Testis (tissue), 2 donors: ENCODE measurements at regions not wholly inside any gene's neighbourhood (a gene's known extent, or its start where the extent isn't known, plus 50 kb on each side); places are given as distances from the start of the nearest gene placed in this dataset.

Source experiments
- DNase-seq: peaks from one replicate; pipeline ENCODE4 v3.0.0-alpha.2; 2019
- H3K27ac ChIP-seq, 2 donors: fragments of 200-600 bp; sonication (generic); one replicate each; pipeline ENCODE4 v1.5.1; 2019
- H3K27me3 ChIP-seq: fragments of 200-600 bp; sonication (generic); one replicate; pipeline ENCODE4 v1.5.1; 2019
- H3K36me3 ChIP-seq: fragments of 200-600 bp; sonication (generic); one replicate; pipeline ENCODE4 v1.5.1; 2017; ENCODE audit warnings: low read depth; ENCODE audit errors: missing control alignments
- H3K4me1 ChIP-seq: fragments of 200-600 bp; sonication (generic); one replicate; pipeline ENCODE4 v1.5.1; 2019
- H3K4me3 ChIP-seq, 2 donors: fragments of 200-600 bp; sonication (generic); one replicate each; pipeline ENCODE4 v1.5.1; 2017 to 2019
- H3K9me3 ChIP-seq: fragments of 200-600 bp; sonication (generic); one replicate; pipeline ENCODE4 v1.5.1; 2017
- CTCF ChIP-seq, 3 experiments: fragments of 450-650 bp in 2 of 3; fragments of 200-600 bp in 1 of 3; sonication (generic) in 1 of 3; IDR thresholded peaks; one replicate each; pipeline ENCODE4 v1.5.1; 2016 to 2019; ENCODE audit warnings: antibody characterized with exemption in 3 of 3, mild to moderate bottlenecking in 2 of 3, moderate library complexity in 1 of 3
- POLR2A ChIP-seq: fragments of 450-650 bp; IDR thresholded peaks from one replicate; pipeline ENCODE4 v1.6.1; 2017; ENCODE audit warnings: antibody characterized with exemption, mild to moderate bottlenecking, moderate library complexity
- WGBS, 2 donors: methylation state at CpG; one replicate each; pipeline ENCODE4 v1.1.5; 2018; 5-methylcytosine and 5-hydroxymethylcytosine counted together
- intact Hi-C: fragments of 100-400 bp; cut with DNase I; formaldehyde crosslinking; loops from one replicate; pipeline ENCODE4 v1.15.1; 2023; ENCODE audit warnings: low total_unique reads

GRCh38 chr20:12019715-12020114 is 102.0 kb downstream of the BTBD3 start:
- no peaks in the 10 kb centered on the region for H3K9me3 ChIP-seq
- no peak for DNase-seq
- no peaks in the 10 kb centered on the region for H3K4me1 ChIP-seq
- H3K4me3 ChIP-seq: no peak overlapping the region
- no peak for TF ChIP-seq CTCF (IDR thresholded peaks at IDR 0.05)
- no peak for TF ChIP-seq POLR2A
- no peak overlapping the region for H3K27ac ChIP-seq
- 69 to 70% methylated on average over 3 of the region's 3 CpGs for WGBS, 2 donors
- H3K36me3 ChIP-seq: no peaks in the 10 kb centered on the region
- no peaks in the 10 kb centered on the region for H3K27me3 ChIP-seq
- intact Hi-C loops: no loop called here

GRCh38 chr20:12020846-12021245 is 103.2 kb downstream of the BTBD3 start:
- no peak overlapping the region for H3K4me3 ChIP-seq
- no peaks in the 10 kb centered on the region for H3K9me3 ChIP-seq
- DNase-seq: no peak
- WGBS, 2 donors: 82 to 87% methylated on average over 4 of the region's 4 CpGs
- no peaks in the 10 kb centered on the region for H3K4me1 ChIP-seq
- H3K27ac ChIP-seq: no peak overlapping the region
- no peak for TF ChIP-seq CTCF (IDR thresholded peaks at IDR 0.05)
- no peak for TF ChIP-seq POLR2A
- no peaks in the 10 kb centered on the region for H3K27me3 ChIP-seq
- no peaks in the 10 kb centered on the region for H3K36me3 ChIP-seq
- intact Hi-C loops: no loop called here

- Histone ChIP-seq H3K4me3 (no peak overlapping the region), H3K4me1 (no peaks in the 10 kb centered on the region), H3K36me3 (no peaks in the 10 kb centered on the region), H3K9me3 (no peaks in the 10 kb centered on the region), H3K27ac (no peak overlapping the region), H3K27me3 (no peaks in the 10 kb centered on the region)
- WGBS, 2 donors: 70 to 79% methylated on average over 2 of the region's 2 CpGs
- no peak for DNase-seq
- no peak for TF ChIP-seq POLR2A
- no peak for TF ChIP-seq CTCF (IDR thresholded peaks at IDR 0.05)
- intact Hi-C loops: no loop called here
These were observed 104.4 kb downstream of the BTBD3 start for GRCh38 chr20:12022126-12022525.

DNA sequence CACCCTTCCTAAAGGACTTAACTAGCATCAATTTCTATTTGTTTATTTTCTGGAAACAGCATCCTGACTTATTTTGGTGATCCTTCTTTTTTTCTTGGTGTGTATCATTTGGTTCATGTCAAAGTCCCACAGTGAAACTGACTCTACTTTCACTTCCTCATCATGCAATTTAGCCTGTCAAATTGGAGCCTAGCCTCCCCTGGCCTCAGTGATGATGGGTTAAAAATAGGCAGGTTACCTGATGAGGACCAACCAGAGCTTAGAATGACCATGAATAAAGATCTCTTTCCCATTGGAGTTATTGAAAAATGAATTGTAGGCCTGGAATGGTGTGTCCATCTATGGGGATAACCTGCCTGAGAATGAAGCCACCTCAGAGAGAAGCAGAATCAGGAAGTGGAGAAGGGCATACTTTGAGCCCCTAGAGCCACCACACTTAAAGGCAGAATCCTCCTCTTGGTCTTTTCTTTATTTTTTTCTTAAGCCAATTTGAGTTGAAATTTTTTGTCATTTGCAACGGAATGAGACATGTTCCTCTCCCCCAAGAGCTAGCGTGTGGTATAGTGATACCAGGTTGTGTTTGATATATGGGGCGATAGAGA is 105.6 kb downstream of the BTBD3 start:
- Histone ChIP-seq H3K9me3 (no peaks in the 10 kb centered on the region), H3K36me3 (no peaks in the 10 kb centered on the region), H3K4me3 (no peak overlapping the region), H3K27ac (no peak overlapping the region), H3K4me1 (no peaks in the 10 kb centered on the region), H3K27me3 (no peaks in the 10 kb centered on the region)
- no peak for DNase-seq
- TF ChIP-seq POLR2A: no peak
- TF ChIP-seq CTCF (IDR thresholded peaks at IDR 0.05): no peak
- intact Hi-C loops: no loop called here
- whole genome bisulfite sequencing, 2 donors: 61 to 97% methylated on average over 3 of the region's 3 CpGs

- Histone ChIP-seq H3K9me3 (no peaks in the 10 kb centered on the region), H3K27me3 (no peaks in the 10 kb centered on the region), H3K36me3 (no peaks in the 10 kb centered on the region), H3K4me1 (no peaks in the 10 kb centered on the region), H3K4me3 (no peak overlapping the region), H3K27ac (no peak overlapping the region)
- no peak for TF ChIP-seq CTCF (IDR thresholded peaks at IDR 0.05)
- TF ChIP-seq POLR2A: no peak
- WGBS, 2 donors: 85 to 86% methylated on average over 6 of the region's 6 CpGs
- intact Hi-C loops: no loop called here
- no peak for DNase-seq
These were observed 111.1 kb downstream of the BTBD3 start for GRCh38 chr20:12028771-12029170.
